Epithelial cell of proximal tubule (primary cell): ENCODE measurements at regions not wholly inside any gene's neighbourhood (a gene's known extent, or its start where the extent isn't known, plus 50 kb on each side); places are given as distances from the start of the nearest gene placed in this dataset.

ENCODE experiments used
- DNase-seq: peaks from one replicate; pipeline ENCODE4 v3.0.0-alpha.2; 2011; ENCODE audit warnings: low read depth
- H3K4me3 ChIP-seq: 2 replicates; pipeline ENCODE4 v1.5.1; 2011; ENCODE audit warnings: low read depth, mild to moderate bottlenecking, low read length
- TF ChIP-seq, protein P1 (sequence below): conservative IDR thresholded peaks from 2 replicates; pipeline ENCODE4 v1.5.1; 2012; ENCODE audit warnings: low read depth, mild to moderate bottlenecking, low read length

- TF ChIP-seq, protein P1, sequence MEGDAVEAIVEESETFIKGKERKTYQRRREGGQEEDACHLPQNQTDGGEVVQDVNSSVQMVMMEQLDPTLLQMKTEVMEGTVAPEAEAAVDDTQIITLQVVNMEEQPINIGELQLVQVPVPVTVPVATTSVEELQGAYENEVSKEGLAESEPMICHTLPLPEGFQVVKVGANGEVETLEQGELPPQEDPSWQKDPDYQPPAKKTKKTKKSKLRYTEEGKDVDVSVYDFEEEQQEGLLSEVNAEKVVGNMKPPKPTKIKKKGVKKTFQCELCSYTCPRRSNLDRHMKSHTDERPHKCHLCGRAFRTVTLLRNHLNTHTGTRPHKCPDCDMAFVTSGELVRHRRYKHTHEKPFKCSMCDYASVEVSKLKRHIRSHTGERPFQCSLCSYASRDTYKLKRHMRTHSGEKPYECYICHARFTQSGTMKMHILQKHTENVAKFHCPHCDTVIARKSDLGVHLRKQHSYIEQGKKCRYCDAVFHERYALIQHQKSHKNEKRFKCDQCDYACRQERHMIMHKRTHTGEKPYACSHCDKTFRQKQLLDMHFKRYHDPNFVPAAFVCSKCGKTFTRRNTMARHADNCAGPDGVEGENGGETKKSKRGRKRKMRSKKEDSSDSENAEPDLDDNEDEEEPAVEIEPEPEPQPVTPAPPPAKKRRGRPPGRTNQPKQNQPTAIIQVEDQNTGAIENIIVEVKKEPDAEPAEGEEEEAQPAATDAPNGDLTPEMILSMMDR: no peak
- no peak overlapping the region for H3K4me3 ChIP-seq
- DNase-seq: no peak
Observed at GRCh38 chr2:182477774-182478173, 50.9 kb upstream of the PDE1A start.

DNA sequence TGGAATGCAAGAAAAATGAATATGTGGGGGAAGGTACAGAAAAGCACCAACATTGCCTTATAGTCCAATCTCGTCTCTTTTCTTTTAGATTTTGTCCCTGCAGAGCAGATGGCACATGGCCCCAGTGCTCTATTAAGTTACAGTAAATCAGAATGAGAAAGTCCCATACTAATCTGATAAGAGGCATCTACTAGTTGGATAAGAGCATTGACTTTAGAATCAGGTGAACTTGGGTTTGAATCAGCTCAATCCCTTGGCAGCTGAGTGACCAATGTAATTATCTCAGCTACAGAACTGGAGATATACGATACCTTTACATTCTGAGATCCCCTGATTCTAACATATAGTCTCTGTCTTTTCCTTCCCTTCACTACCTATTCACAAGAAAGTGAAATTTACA lies 54.8 kb upstream of the PDE1A start:
- no peak for DNase-seq
- H3K4me3 ChIP-seq: no peak overlapping the region
- TF ChIP-seq, protein P1: no peak

DNA sequence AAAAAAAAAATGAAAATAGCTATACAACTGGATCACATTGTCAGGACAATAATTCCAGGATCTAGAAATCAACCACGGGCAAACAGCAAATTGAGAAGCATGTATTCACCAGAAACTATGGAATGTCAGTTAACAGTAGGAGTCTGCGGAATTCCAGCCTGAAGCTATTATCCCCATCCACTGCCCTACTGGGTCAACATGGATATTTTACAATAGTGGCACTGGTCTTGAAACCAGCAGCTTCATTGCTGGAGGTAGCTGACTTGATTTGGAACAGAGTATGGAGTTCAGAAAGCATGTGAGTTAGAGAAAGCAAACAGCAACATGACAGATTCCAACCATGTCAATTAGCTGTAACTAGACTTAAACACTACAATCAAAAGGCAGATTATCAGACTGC lies 55.7 kb upstream of the PDE1A start:
- no peak for DNase-seq
- TF ChIP-seq, protein P1: no peak
- no peak overlapping the region for H3K4me3 ChIP-seq

DNA sequence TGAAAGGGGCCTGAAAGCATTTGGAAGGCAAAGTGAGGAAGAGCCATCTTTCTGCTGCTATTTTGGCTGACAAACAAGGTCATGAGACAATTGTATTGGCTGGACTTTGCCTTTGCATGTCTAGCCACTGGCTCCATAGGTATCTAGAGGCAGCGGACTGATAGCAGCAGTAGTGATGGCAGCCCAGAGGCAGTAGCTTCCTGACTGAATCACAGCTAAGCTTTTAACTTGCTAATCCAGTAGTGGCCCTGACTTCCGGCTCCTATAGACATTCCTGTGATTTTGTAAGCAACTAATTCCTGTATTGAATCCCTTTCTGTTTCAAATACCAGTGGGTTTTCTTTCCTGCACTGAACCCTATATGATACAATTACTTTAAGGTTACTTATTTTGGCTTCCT lies 69.8 kb upstream of the PDE1A start:
- DNase-seq: no peak
- TF ChIP-seq, protein P1: no peak
- no peak overlapping the region for H3K4me3 ChIP-seq

GRCh38 chr2:182499706-182500470 lies 73.1 kb upstream of the PDE1A start:
- DNase-seq: no peak
- no peak overlapping the region for H3K4me3 ChIP-seq
- TF ChIP-seq, protein P1: no peak

- no peak for DNase-seq
- TF ChIP-seq, protein P1: no peak
- H3K4me3 ChIP-seq: no peak overlapping the region
Observed at GRCh38 chr2:182503886-182504285, 77.0 kb upstream of the PDE1A start.

- no peak for DNase-seq
Observed at GRCh38 chr2:182504903-182505302, 78.1 kb upstream of the PDE1A start.

More at GRCh38 chr2:182504903-182505302, 78.1 kb upstream of the PDE1A start:
- H3K4me3 ChIP-seq: no peak overlapping the region
- TF ChIP-seq, protein P1: no peak
